CD4-positive, CD25-positive, alpha-beta regulatory T cell (primary cell): ENCODE measurements at regions not wholly inside any gene's neighbourhood (a gene's known extent, or its start where the extent isn't known, plus 50 kb on each side); places are given as distances from the start of the nearest gene placed in this dataset.
A peak's percentile ranks its signal among the peaks of the same experiment; 100 is the strongest.

Source experiments
- ATAC-seq, 2 donors: fragments of 150-1000 bp; cut with Tn5 transposase; one replicate each; pipeline ENCODE4 v1.10.0; 2021; ENCODE audit warnings: low read depth in 2 of 2, moderate number of reproducible peaks in 2 of 2, moderate library complexity in 1 of 2
- DNase-seq, 3 donors: peaks; one replicate each; pipeline versions ENCODE4 v3.0.0 to v3.0.0-alpha.2; 2012 to 2022; ENCODE audit warnings: mixed read lengths in 1 of 3
- H3K27ac ChIP-seq: one replicate; pipeline ENCODE4 v1.7.0; 2013; ENCODE audit warnings: mild to moderate bottlenecking, low read length; ENCODE audit not compliant: insufficient read depth, poor library complexity, severe bottlenecking
- H3K27me3 ChIP-seq: one replicate; pipeline ENCODE4 v1.7.0; 2013; ENCODE audit warnings: low read length; ENCODE audit not compliant: control insufficient read depth, insufficient read depth
- H3K36me3 ChIP-seq: one replicate; pipeline ENCODE4 v1.7.0; 2013; ENCODE audit warnings: mild to moderate bottlenecking, low read length, moderate library complexity; ENCODE audit not compliant: control insufficient read depth, insufficient read depth
- H3K4me1 ChIP-seq: 2 replicates; pipeline ENCODE4 v1.7.0; 2013; ENCODE audit warnings: mild to moderate bottlenecking, low read length; ENCODE audit not compliant: insufficient read depth, control insufficient read depth, poor library complexity, severe bottlenecking
- H3K4me3 ChIP-seq: one replicate; pipeline ENCODE4 v1.7.0; 2013; ENCODE audit warnings: low read depth, mild to moderate bottlenecking, low read length, moderate library complexity
- H3K9me3 ChIP-seq, 2 experiments: 1 replicate in 1 of 2; 2 replicates in 1 of 2; pipeline ENCODE4 v1.7.0; 2013; ENCODE audit warnings: low read length in 2 of 2, mild to moderate bottlenecking in 1 of 2, moderate library complexity in 1 of 2; ENCODE audit not compliant: control insufficient read depth in 2 of 2
- H3K27ac Mint-ChIP-seq, 3 donors: one replicate each; pipeline ENCODE4 v1.8.0; 2020 to 2022; ENCODE audit warnings: mild to moderate bottlenecking in 3 of 3, mixed read lengths in 3 of 3, moderate library complexity in 2 of 3
- H3K27me3 Mint-ChIP-seq: one replicate; pipeline ENCODE4 v1.8.0; 2022; ENCODE audit warnings: mild to moderate bottlenecking, mixed read lengths
- H3K36me3 Mint-ChIP-seq: one replicate; pipeline ENCODE4 v1.8.0; 2020; ENCODE audit warnings: mixed read lengths
- H3K4me1 Mint-ChIP-seq, 4 donors: one replicate each; pipeline ENCODE4 v1.8.0; 2020 to 2022; ENCODE audit warnings: mixed read lengths in 4 of 4, mild to moderate bottlenecking in 1 of 4
- H3K4me3 Mint-ChIP-seq, 4 donors: one replicate each; pipeline ENCODE4 v1.8.0; 2020 to 2022; ENCODE audit warnings: mild to moderate bottlenecking in 4 of 4, mixed read lengths in 4 of 4, moderate library complexity in 3 of 4
- H3K9me3 Mint-ChIP-seq, 7 donors: one replicate each; pipeline ENCODE4 v1.8.0; 2020 to 2022; ENCODE audit warnings: mixed read lengths in 7 of 7, mild to moderate bottlenecking in 3 of 7, moderate library complexity in 2 of 7

- ATAC-seq (no peak), DNase-seq (no peak)
- H3K4me3 Mint-ChIP-seq: no peak overlapping the region
- H3K27ac Mint-ChIP-seq: no peak overlapping the region
- no peaks in the 10 kb centered on the region for H3K9me3 ChIP-seq
- no peak overlapping the region for H3K4me3 ChIP-seq
- H3K4me1 Mint-ChIP-seq: peaks cover 0 to 10% (median 5%) of the 10 kb centered on the region in 4 donors
- H3K36me3 Mint-ChIP-seq: no peaks in the 10 kb centered on the region
- peaks cover 4% of the 10 kb centered on the region for H3K27me3 Mint-ChIP-seq
- no peak overlapping the region for H3K27ac ChIP-seq
- no peaks in the 10 kb centered on the region for H3K9me3 Mint-ChIP-seq
- H3K4me1 ChIP-seq: no peaks in the 10 kb centered on the region
- H3K36me3 ChIP-seq: no peaks in the 10 kb centered on the region
- no peaks in the 10 kb centered on the region for H3K27me3 ChIP-seq
Measured at GRCh38 chr11:128164080-128164741, 423.1 kb downstream of the ETS1 start.

GRCh38 chr11:128161994-128162393 is 425.4 kb downstream of the ETS1 start:
- Histone ChIP-seq H3K4me3 (no peak overlapping the region), H3K36me3 (no peaks in the 10 kb centered on the region), H3K9me3 (no peaks in the 10 kb centered on the region), H3K27ac (no peak overlapping the region), H3K4me1 (no peaks in the 10 kb centered on the region), H3K27me3 (no peaks in the 10 kb centered on the region)
- no peak overlapping the region for H3K4me3 Mint-ChIP-seq
- no peak overlapping the region for H3K27ac Mint-ChIP-seq
- DNase-seq (no peak), ATAC-seq (no peak)
- peaks cover 0 to 19% (median 11%) of the 10 kb centered on the region in 4 donors for H3K4me1 Mint-ChIP-seq
- H3K27me3 Mint-ChIP-seq: peaks cover 7% of the 10 kb centered on the region
- no peaks in the 10 kb centered on the region for H3K9me3 Mint-ChIP-seq
- H3K36me3 Mint-ChIP-seq: no peaks in the 10 kb centered on the region

- Mint-ChIP-seq H3K4me1 (peaks cover 0 to 19% (median 11%) of the 10 kb centered on the region in 4 donors), H3K4me3 (no peak overlapping the region), H3K27me3 (peaks cover 8% of the 10 kb centered on the region), H3K9me3 (no peaks in the 10 kb centered on the region), H3K27ac (no peak overlapping the region), H3K36me3 (no peaks in the 10 kb centered on the region)
- DNase-seq (no peak), ATAC-seq (no peak)
- H3K9me3 ChIP-seq: no peaks in the 10 kb centered on the region
- no peaks in the 10 kb centered on the region for H3K27me3 ChIP-seq
- no peaks in the 10 kb centered on the region for H3K4me1 ChIP-seq
- H3K27ac ChIP-seq: no peak overlapping the region
- H3K36me3 ChIP-seq: no peaks in the 10 kb centered on the region
- H3K4me3 ChIP-seq: no peak overlapping the region
Measured at GRCh38 chr11:128161436-128161835, 425.9 kb downstream of the ETS1 start.

GRCh38 chr11:128158860-128159259 is 428.5 kb downstream of the ETS1 start:
- H3K4me1 Mint-ChIP-seq: peaks cover 0 to 10% (median 5%) of the 10 kb centered on the region in 4 donors
- H3K27ac Mint-ChIP-seq: no peak overlapping the region
- no peak for DNase-seq
- no peaks in the 10 kb centered on the region for H3K9me3 Mint-ChIP-seq
- peaks cover 13% of the 10 kb centered on the region for H3K27me3 Mint-ChIP-seq
- no peak overlapping the region for H3K4me3 Mint-ChIP-seq
- Histone ChIP-seq H3K36me3 (no peaks in the 10 kb centered on the region), H3K27me3 (no peaks in the 10 kb centered on the region), H3K9me3 (no peaks in the 10 kb centered on the region), H3K4me1 (no peaks in the 10 kb centered on the region), H3K4me3 (no peak overlapping the region), H3K27ac (no peak overlapping the region)
- no peak for ATAC-seq
- H3K36me3 Mint-ChIP-seq: no peaks in the 10 kb centered on the region

- H3K27me3 ChIP-seq: no peaks in the 10 kb centered on the region
- Mint-ChIP-seq H3K9me3 (no peaks in the 10 kb centered on the region), H3K36me3 (no peaks in the 10 kb centered on the region), H3K4me1 (peaks cover 0 to 10% (median 5%) of the 10 kb centered on the region in 4 donors), H3K27ac (peak overlapping the region in 1 of 3 donors; percentile 75), H3K4me3 (peak overlapping the region in 3 of 4 donors; percentile 27 to 85 (median 84)), H3K27me3 (peaks cover 14% of the 10 kb centered on the region)
- no peaks in the 10 kb centered on the region for H3K4me1 ChIP-seq
- ATAC-seq (peak; percentile 83 to 86), DNase-seq (peak; percentile 50 to 81 (median 72))
- H3K4me3 ChIP-seq: peak overlapping the region; percentile 91
- H3K36me3 ChIP-seq: no peaks in the 10 kb centered on the region
- H3K9me3 ChIP-seq: no peaks in the 10 kb centered on the region
- no peak overlapping the region for H3K27ac ChIP-seq
Measured at GRCh38 chr11:128157423-128158298, 429.7 kb downstream of the ETS1 start.

GRCh38 chr11:128156486-128156885 is 430.9 kb downstream of the ETS1 start:
- ATAC-seq (no peak), DNase-seq (no peak)
- no peaks in the 10 kb centered on the region for H3K36me3 ChIP-seq
- no peak overlapping the region for H3K27ac ChIP-seq
- H3K9me3 ChIP-seq: no peaks in the 10 kb centered on the region
- H3K4me1 ChIP-seq: no peaks in the 10 kb centered on the region
- peaks cover 21% of the 10 kb centered on the region for H3K27me3 Mint-ChIP-seq
- H3K27ac Mint-ChIP-seq: no peak overlapping the region
- no peaks in the 10 kb centered on the region for H3K9me3 Mint-ChIP-seq
- H3K27me3 ChIP-seq: no peaks in the 10 kb centered on the region
- H3K4me3 Mint-ChIP-seq: no peak overlapping the region
- H3K36me3 Mint-ChIP-seq: no peaks in the 10 kb centered on the region
- H3K4me3 ChIP-seq: no peak overlapping the region
- peaks cover 0 to 10% (median 6%) of the 10 kb centered on the region in 4 donors for H3K4me1 Mint-ChIP-seq

- no peaks in the 10 kb centered on the region for H3K27me3 ChIP-seq
- Mint-ChIP-seq H3K27ac (no peak overlapping the region), H3K4me3 (no peak overlapping the region), H3K27me3 (peaks cover 21% of the 10 kb centered on the region), H3K4me1 (peaks cover 0 to 10% (median 6%) of the 10 kb centered on the region in 4 donors), H3K36me3 (no peaks in the 10 kb centered on the region), H3K9me3 (no peaks in the 10 kb centered on the region)
- H3K4me1 ChIP-seq: no peaks in the 10 kb centered on the region
- H3K27ac ChIP-seq: no peak overlapping the region
- ATAC-seq (no peak), DNase-seq (no peak)
- no peaks in the 10 kb centered on the region for H3K9me3 ChIP-seq
- no peak overlapping the region for H3K4me3 ChIP-seq
- no peaks in the 10 kb centered on the region for H3K36me3 ChIP-seq
Measured at GRCh38 chr11:128155590-128155989, 431.8 kb downstream of the ETS1 start.
